GM12878 (cell line): ENCODE measurements at regions not wholly inside any gene's neighbourhood (a gene's known extent, or its start where the extent isn't known, plus 50 kb on each side); places are given as distances from the start of the nearest gene placed in this dataset.

Source experiments
- ATAC-seq: fragments of 200-7000 bp; cut with Tn5 transposase; 3 replicates; pipeline ENCODE4 v1.9.1; 2020; ENCODE audit warnings: mild to moderate bottlenecking, moderate library complexity
- BruUV-seq: library from RNA; stranded (reverse); fragments of 400-500 nt; replicated peaks from 2 replicates; lab custom pipeline; 2021; lab: Mats Ljungman, UMichigan
- CTCF ChIA-PET: fragments of 300-600 bp; sonication (Branson Sonifier 250); formaldehyde crosslinking; extraction: SDS; loops from one replicate; lab custom pipeline; 2021; ENCODE audit warnings: inconsistent platforms; lab: Yijun Ruan, JAX
- POLR2A ChIA-PET: fragments of 350-600 bp; formaldehyde crosslinking; extraction: SDS; loops from one replicate; lab custom pipeline; 2021; ENCODE audit warnings: inconsistent platforms; lab: Charles Lee
- RAD21 ChIA-PET: fragments of 300-600 bp; sonication (Branson Sonifier 250); formaldehyde crosslinking; loops from one replicate; lab custom pipeline; 2023; ENCODE audit warnings: antibody characterized with exemption; ENCODE audit not compliant: unreplicated experiment; lab: Charles Lee
- SMC1A ChIA-PET: fragments of 300-600 bp; sonication (Branson Sonifier 250); formaldehyde crosslinking; loops from one replicate; lab custom pipeline; 2023; ENCODE audit not compliant: unreplicated experiment, uncharacterized antibody; lab: Charles Lee
- DNase-seq: peaks from one replicate; pipeline ENCODE4 v3.0.0-alpha.2; 2011; ENCODE audit warnings: low read depth, low spot score
- FAIRE-seq: peaks from 3 replicates; lab custom pipeline; 2011; peaks lifted over from hg19 to GRCh38; lab: Jason Lieb, UNC
- H2AFZ ChIP-seq: 2 replicates; pipeline ENCODE4 v1.6.0; 2011; ENCODE audit warnings: low read depth, low read length, control low read depth; ENCODE audit not compliant: control insufficient read depth
- H3K27ac ChIP-seq: 2 replicates; pipeline ENCODE4 v1.5.1; 2011; ENCODE audit warnings: control low read depth; ENCODE audit not compliant: control insufficient read depth, insufficient read depth
- H3K27me3 ChIP-seq, 2 experiments: replicated peaks in 1 of 2; 2 replicates each; pipeline versions ENCODE4 v1.6.0 to v1.6.1; 2011; ENCODE audit warnings: low read length in 1 of 2; ENCODE audit not compliant: control insufficient read depth in 2 of 2, insufficient read depth in 2 of 2
- H3K36me3 ChIP-seq, 2 experiments: 2 replicates each; pipeline ENCODE4 v1.5.1; 2011; ENCODE audit warnings: low read length in 1 of 2; ENCODE audit not compliant: control insufficient read depth in 2 of 2, insufficient read depth in 2 of 2
- H3K4me1 ChIP-seq: 2 replicates; pipeline ENCODE4 v1.6.1; 2011; ENCODE audit warnings: mild to moderate bottlenecking, low read length, moderate library complexity, mixed read lengths; ENCODE audit not compliant: control insufficient read depth, insufficient read depth
- H3K4me2 ChIP-seq: 2 replicates; pipeline ENCODE4 v1.6.0; 2011; ENCODE audit warnings: control low read depth; ENCODE audit not compliant: control insufficient read depth, insufficient read depth
- H3K4me3 ChIP-seq: fragments of 200-600 bp; sonication (generic); 2 replicates; pipeline ENCODE4 v1.5.1; 2016
- H3K79me2 ChIP-seq: 2 replicates; pipeline ENCODE4 v1.6.0; 2011; ENCODE audit warnings: low read length; ENCODE audit not compliant: control insufficient read depth, insufficient read depth
- H3K9ac ChIP-seq: 2 replicates; pipeline ENCODE4 v1.8.0; 2011; ENCODE audit warnings: low read length, control low read depth, mixed read lengths; ENCODE audit not compliant: control insufficient read depth, insufficient read depth
- H3K9me3 ChIP-seq: replicated peaks from 3 replicates; pipeline ENCODE4 v1.5.1; 2011; ENCODE audit warnings: mild to moderate bottlenecking, low read length; ENCODE audit not compliant: control insufficient read depth, insufficient read depth
- H4K20me1 ChIP-seq: 2 replicates; pipeline ENCODE4 v1.6.0; 2011; ENCODE audit not compliant: control insufficient read depth, insufficient read depth
- CEBPB ChIP-seq, 2 experiments: fragments of 150-350 bp in 1 of 2; IDR thresholded peaks; 2 replicates each; pipeline ENCODE4 v1.6.1; 2012 to 2014; ENCODE audit warnings: low read depth in 2 of 2, low read length in 2 of 2, borderline replicate concordance in 1 of 2, inconsistent platforms in 1 of 2
- CHD1 ChIP-seq: IDR thresholded peaks from 2 replicates; pipeline ENCODE4 v1.6.1; 2012; ENCODE audit warnings: low read depth, low read length, improper control_type of control experiment
- FOS ChIP-seq: IDR thresholded peaks from 3 replicates; pipeline ENCODE4 v1.6.1; 2011; ENCODE audit warnings: borderline replicate concordance; ENCODE audit not compliant: insufficient read length; ENCODE audit errors: extremely low read depth
- IKZF2 ChIP-seq, 2 experiments: fragments of 450-650 bp; IDR thresholded peaks; 2 replicates each; pipeline ENCODE4 v1.6.1; 2017; ENCODE audit warnings: mild to moderate bottlenecking in 2 of 2, moderate library complexity in 2 of 2
- MEF2A ChIP-seq: IDR thresholded peaks from 2 replicates; pipeline ENCODE4 v1.6.1; 2011; ENCODE audit warnings: low read depth, mild to moderate bottlenecking, low read length, moderate library complexity; ENCODE audit not compliant: insufficient read depth
- NFXL1 ChIP-seq: fragments of 450-650 bp; IDR thresholded peaks from 2 replicates; pipeline ENCODE4 v1.6.1; 2017; ENCODE audit warnings: antibody characterized with exemption, mild to moderate bottlenecking, borderline replicate concordance
- POU2F2 ChIP-seq: IDR thresholded peaks from 3 replicates; pipeline ENCODE4 v1.6.1; 2011; ENCODE audit warnings: low read depth, mild to moderate bottlenecking, low read length, borderline replicate concordance
- PRDM15 ChIP-seq: fragments of 450-650 bp; formaldehyde crosslinking; IDR thresholded peaks from 2 replicates; pipeline ENCODE4 v1.4.0; 2020; ENCODE audit warnings: mild to moderate bottlenecking, moderate library complexity
- RBBP5 ChIP-seq: fragments of 200-600 bp; sonication (generic); conservative IDR thresholded peaks from 2 replicates; pipeline ENCODE4 v1.6.1; 2016
- TAF1 ChIP-seq: IDR thresholded peaks from 2 replicates; pipeline ENCODE4 v1.6.1; 2011; ENCODE audit warnings: mild to moderate bottlenecking, low read depth, low read length, borderline replicate concordance
- USF2 ChIP-seq: IDR thresholded peaks from 2 replicates; pipeline ENCODE4 v1.6.1; 2011; ENCODE audit warnings: low read depth, low read length, improper control_type of control experiment, borderline replicate concordance
- ZNF592 ChIP-seq: fragments of 450-650 bp; IDR thresholded peaks from 2 replicates; pipeline ENCODE4 v1.6.1; 2017; ENCODE audit warnings: mild to moderate bottlenecking, moderate library complexity
- WGBS: methylation state at CpG from one replicate; pipeline ENCODE4 v1.1.6; 2016; ENCODE audit warnings: low lambda C conversion rate; ENCODE audit not compliant: insufficient replicate concordance, insufficient coverage; ENCODE audit errors: missing lambda C conversion rate; 5-methylcytosine and 5-hydroxymethylcytosine counted together
- in situ Hi-C: fragments of 300-500 bp; cut with MboI; formaldehyde crosslinking; loops from 9 replicates; pipeline ENCODE4 v1.14.3; 2018; ENCODE audit warnings: mixed read lengths
- intact Hi-C: fragments of 100-400 bp; cut with micrococcal nuclease; formaldehyde crosslinking; loops from one replicate; pipeline ENCODE4 v1.14.2; 2022; ENCODE audit not compliant: unreplicated experiment

- TF ChIP-seq CHD1, result no peak
- TF ChIP-seq MEF2A, result 0 out of 2 replicates have a peak, but pooled peaks have one; percentile 11
Observed at GRCh38 chr3:182716114-182716688, 77.1 kb upstream of the ATP11B start (continued).

- ATAC-seq (peak; percentile 95), DNase-seq (peak; percentile 47), FAIRE-seq (peak; percentile 84)
- H3K9me3 ChIP-seq, result no peaks in the 10 kb centered on the region
- no peaks in the 10 kb centered on the region for H3K27me3 ChIP-seq
- no TSS peak for BruUV-seq
- ChIA-PET SMC1A (interaction anchor here (0.7 to 5.7 kb wide), 39 partner anchors 8 to 668 kb away, joined by 3 to 122 read pairs (median 6); partner anchors contain the start of gene ATP11B), CTCF (interaction anchor here (0.7 to 8.1 kb wide), 22 partner anchors 10 to 666 kb away, joined by 3 to 195 read pairs (median 10); partner anchors contain the start of gene ATP11B), RAD21 (interaction anchor here (0.7 to 5.6 kb wide), 21 partner anchors 10 to 666 kb away, joined by 3 to 136 read pairs (median 6); partner anchors contain the start of gene ATP11B), POLR2A (interaction anchor here (0.5 to 3.4 kb wide), 6 partner anchors 10 to 201 kb away, joined by 3 to 52 read pairs (median 12); partner anchors contain the start of gene ATP11B)
- peak overlapping the region; percentile 80 for H3K4me2 ChIP-seq
- in situ Hi-C loops (no loop called here), intact Hi-C loops (loop anchor here (1.0 to 10.0 kb wide), 3 partner anchors 76 to 380 kb away; partner anchors contain the start of genes ATP11B and MCCC1)
- peaks cover 35% of the 10 kb centered on the region for H3K4me1 ChIP-seq
- peak overlapping the region; percentile 75; the same call in 1 of the 2 replicates for H3K27ac ChIP-seq
- peak overlapping the region; percentile 23; the same call in 1 of the 2 replicates for H3K4me3 ChIP-seq
- H4K20me1 ChIP-seq, result no peaks in the 10 kb centered on the region
- H2AFZ ChIP-seq, result peak overlapping the region; percentile 28; the same call in 1 of the 2 replicates
- H3K79me2 ChIP-seq, result no peaks in the 10 kb centered on the region
- 0 out of 2 replicates have a peak overlapping the region, but pooled peaks have one; percentile 49 for H3K9ac ChIP-seq
- H3K36me3 ChIP-seq, result no peaks in the 10 kb centered on the region
- WGBS, result 74% methylated on average over 2 of the region's 2 CpGs
- TF ChIP-seq USF2 (no peak), TAF1 (peak; percentile 34; the same call in 1 of the 2 replicates), NFXL1 (no peak), CEBPB (IDR thresholded peaks at IDR 0.05; ENCODE audit: borderline replicate concordance in 1 of 2, low read depth in 2 of 2, low read length in 2 of 2) (no peak), ZNF592 (no peak), POU2F2 (0 out of 3 replicates have a peak, but pooled peaks have one; percentile 17), FOS (no peak), PRDM15 (no peak), IKZF2 (IDR thresholded peaks at IDR 0.05) (peak in 1 of 2 experiments; percentile 45; a peak in 2 of 4 replicates), RBBP5 (no peak)
Observed at GRCh38 chr3:182717216-182717615, 76.1 kb upstream of the ATP11B start.
